ENCODE measurements at regions not wholly inside any gene's neighbourhood (a gene's known extent, or its start where the extent isn't known, plus 50 kb on each side); places are given as distances from the start of the nearest gene placed in this dataset.

DNA sequence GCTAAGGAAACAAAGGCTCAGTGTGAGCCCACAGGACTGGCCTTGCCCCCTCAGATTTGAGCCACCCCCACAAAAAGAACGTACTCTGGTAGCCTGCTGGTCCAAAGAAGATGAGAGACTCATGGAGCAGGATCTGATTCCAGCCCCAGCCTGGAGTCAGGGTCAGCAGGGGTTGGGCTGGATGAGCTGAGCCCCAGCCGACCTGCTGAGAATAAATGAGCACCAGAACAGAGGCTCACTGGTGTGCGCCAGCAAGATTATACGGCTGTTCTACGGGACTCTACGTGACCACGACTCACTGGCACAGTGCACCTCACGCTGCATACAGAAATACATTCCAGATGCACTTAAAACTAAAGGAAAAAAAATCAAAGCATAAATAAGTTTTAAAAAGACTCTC is 186.0 kb upstream of the RPL38 start:
- no peaks in the 10 kb centered on the region for H3K36me3 ChIP-seq
- DNase-seq = no peak
- H3K9me3 ChIP-seq (ENCODE audit: severe bottlenecking) = no peaks in the 10 kb centered on the region
- no peak overlapping the region for H3K4me3 ChIP-seq (ENCODE audit: low read depth, low read length)
- no peaks in the 10 kb centered on the region for H3K27me3 ChIP-seq (ENCODE audit: insufficient read depth, low read depth, severe bottlenecking)
- no peak for TF ChIP-seq CTCF (IDR thresholded peaks at IDR 0.05; ENCODE audit: low read depth, low read length)
- H3K27ac ChIP-seq = no peak overlapping the region

DNA sequence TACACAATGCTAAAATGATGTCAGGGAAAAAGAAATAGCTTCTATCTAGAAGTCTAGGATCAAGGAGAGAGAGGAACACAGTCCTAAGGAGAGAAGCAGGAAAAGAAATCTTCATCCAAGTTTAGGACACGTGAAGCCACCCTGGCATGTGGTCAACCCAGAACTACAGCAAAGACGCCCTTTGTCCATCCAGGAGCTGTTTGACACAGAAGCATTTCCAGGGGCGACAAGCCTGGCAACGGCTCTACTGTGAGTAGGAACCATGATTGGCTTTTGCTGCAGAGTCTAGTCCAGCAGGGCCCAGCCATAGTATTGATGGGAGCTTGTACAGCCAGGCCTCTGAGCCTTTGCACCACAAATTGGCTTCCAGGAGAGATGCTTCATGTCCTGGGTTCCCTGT is 185.4 kb upstream of the RPL38 start:
- H3K27me3 ChIP-seq (ENCODE audit: insufficient read depth, low read depth, severe bottlenecking) = no peaks in the 10 kb centered on the region
- no peak overlapping the region for H3K4me3 ChIP-seq (ENCODE audit: low read depth, low read length)
- H3K36me3 ChIP-seq = no peaks in the 10 kb centered on the region
- H3K9me3 ChIP-seq (ENCODE audit: severe bottlenecking) = no peaks in the 10 kb centered on the region
- TF ChIP-seq CTCF (IDR thresholded peaks at IDR 0.05; ENCODE audit: low read depth, low read length) = no peak
- no peak overlapping the region for H3K27ac ChIP-seq
- DNase-seq = no peak

DNA sequence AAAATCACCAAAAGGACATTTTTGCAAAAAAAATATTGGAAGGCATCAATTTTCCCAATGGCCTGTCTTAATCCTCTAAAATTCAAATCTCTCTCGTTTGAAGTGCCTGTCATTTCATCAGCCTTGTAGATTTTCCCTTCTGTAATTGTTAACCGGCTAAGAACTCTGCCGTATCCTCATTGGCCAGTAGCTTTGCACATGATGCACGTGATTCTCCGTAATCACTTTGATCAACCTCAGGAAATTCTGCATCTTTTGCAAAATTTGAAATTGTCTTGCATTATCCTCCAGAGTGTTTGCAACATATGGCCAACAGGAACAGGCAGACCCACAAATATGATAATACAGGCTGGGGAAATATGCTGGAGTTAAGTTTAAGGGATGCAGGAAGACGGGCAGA is 184.2 kb upstream of the RPL38 start:
- Histone ChIP-seq H3K27me3 (ENCODE audit: insufficient read depth, low read depth, severe bottlenecking) (no peaks in the 10 kb centered on the region), H3K27ac (no peak overlapping the region), H3K4me3 (ENCODE audit: low read depth, low read length) (no peak overlapping the region), H3K9me3 (ENCODE audit: severe bottlenecking) (peaks cover under 1% of the 10 kb centered on the region), H3K36me3 (no peaks in the 10 kb centered on the region)
- DNase-seq = no peak
- TF ChIP-seq CTCF (IDR thresholded peaks at IDR 0.05; ENCODE audit: low read depth, low read length) = no peak

GRCh38 chr17:74019860-74020259 is 183.6 kb upstream of the RPL38 start:
- H3K27ac ChIP-seq = no peak overlapping the region
- DNase-seq = no peak
- no peaks in the 10 kb centered on the region for H3K27me3 ChIP-seq (ENCODE audit: insufficient read depth, low read depth, severe bottlenecking)

DNA sequence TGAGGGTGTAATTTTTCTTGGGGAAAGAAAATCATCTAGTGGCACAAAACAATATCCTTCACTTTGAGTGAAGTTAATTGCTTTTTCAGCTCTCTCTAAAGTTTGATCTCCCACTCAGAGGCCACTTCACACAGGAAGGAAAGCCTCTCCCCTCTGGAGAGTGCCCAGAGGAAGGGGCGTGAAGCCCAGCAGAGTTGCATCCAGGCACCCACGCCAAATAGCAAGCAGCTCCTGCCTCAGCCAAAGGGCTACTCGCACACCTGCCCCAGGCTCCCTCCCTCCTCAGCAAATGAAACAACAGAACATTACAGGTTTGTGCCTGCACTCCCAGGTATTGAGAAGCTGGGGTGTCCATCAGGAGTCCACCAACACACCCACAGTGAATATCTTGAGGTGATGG is 183.0 kb upstream of the RPL38 start:
- no peak for DNase-seq
- Histone ChIP-seq H3K27ac (no peak overlapping the region), H3K36me3 (no peaks in the 10 kb centered on the region), H3K9me3 (ENCODE audit: severe bottlenecking) (peaks cover 4% of the 10 kb centered on the region), H3K4me3 (ENCODE audit: low read depth, low read length) (no peak overlapping the region), H3K27me3 (ENCODE audit: insufficient read depth, low read depth, severe bottlenecking) (no peaks in the 10 kb centered on the region)
- no peak for TF ChIP-seq CTCF (IDR thresholded peaks at IDR 0.05; ENCODE audit: low read depth, low read length)

More at GRCh38 chr17:74019860-74020259, 183.6 kb upstream of the RPL38 start:
- TF ChIP-seq CTCF (IDR thresholded peaks at IDR 0.05; ENCODE audit: low read depth, low read length) = no peak
- Histone ChIP-seq H3K4me3 (ENCODE audit: low read depth, low read length) (no peak overlapping the region), H3K36me3 (no peaks in the 10 kb centered on the region), H3K9me3 (ENCODE audit: severe bottlenecking) (peaks cover 4% of the 10 kb centered on the region)

GRCh38 chr17:74024871-74025531 is 178.5 kb upstream of the RPL38 start:
- peak overlapping the region; percentile 65 for H3K27ac ChIP-seq
- no peaks in the 10 kb centered on the region for H3K36me3 ChIP-seq
- TF ChIP-seq CTCF (IDR thresholded peaks at IDR 0.05; ENCODE audit: low read depth, low read length) = no peak
- no peaks in the 10 kb centered on the region for H3K27me3 ChIP-seq (ENCODE audit: insufficient read depth, low read depth, severe bottlenecking)
- peaks cover 4% of the 10 kb centered on the region for H3K9me3 ChIP-seq (ENCODE audit: severe bottlenecking)
- DNase-seq = peak; percentile 82
- no peak overlapping the region for H3K4me3 ChIP-seq (ENCODE audit: low read depth, low read length)
